Activated T-cell treated with anti-CD3 and anti-CD28 coated beads, Interleukin-2, amount 50 U/mL, for 4 hours (primary cell): ENCODE measurements at regions not wholly inside any gene's neighbourhood (a gene's known extent, or its start where the extent isn't known, plus 50 kb on each side); places are given as distances from the start of the nearest gene placed in this dataset.

Source experiments
- ATAC-seq, 2 donors: fragments of 200-7000 bp; cut with Tn5 transposase; one replicate each; pipeline ENCODE4 v1.10.0; 2021
- DNase-seq: peaks from one replicate; pipeline ENCODE4 v3.0.0-alpha.2; 2020
- H3K27me3 Mint-ChIP-seq: one replicate; pipeline ENCODE4 v1.8.0; 2021; ENCODE audit warnings: low read depth, mixed read lengths
- H3K36me3 Mint-ChIP-seq: one replicate; pipeline ENCODE4 v1.8.0; 2022; ENCODE audit warnings: mixed read lengths; ENCODE audit not compliant: insufficient read depth
- H3K4me1 Mint-ChIP-seq: one replicate; pipeline ENCODE4 v1.8.0; 2021; ENCODE audit warnings: low read depth, mixed read lengths
- H3K4me3 Mint-ChIP-seq: one replicate; pipeline ENCODE4 v1.8.0; 2021; ENCODE audit warnings: mild to moderate bottlenecking, moderate library complexity, mixed read lengths
- H3K9me3 Mint-ChIP-seq: one replicate; pipeline ENCODE4 v1.8.0; 2021; ENCODE audit warnings: mixed read lengths

- Mint-ChIP-seq H3K9me3 (no peaks in the 10 kb centered on the region), H3K27me3 (no peaks in the 10 kb centered on the region), H3K4me1 (no peaks in the 10 kb centered on the region), H3K36me3 (no peaks in the 10 kb centered on the region), H3K4me3 (no peak overlapping the region)
- DNase-seq (no peak), ATAC-seq (no peak)
Measured at GRCh38 chr20:22652681-22653588, 68.6 kb upstream of the FOXA2 start.

- ATAC-seq: no peak
- H3K36me3 Mint-ChIP-seq: no peaks in the 10 kb centered on the region
Measured at GRCh38 chr20:22653658-22654642, 69.6 kb upstream of the FOXA2 start.

GRCh38 chr20:22663528-22664025 is 79.2 kb upstream of the FOXA2 start:
- H3K4me1 Mint-ChIP-seq: no peaks in the 10 kb centered on the region
- peaks cover 3% of the 10 kb centered on the region for H3K9me3 Mint-ChIP-seq
- no peaks in the 10 kb centered on the region for H3K36me3 Mint-ChIP-seq
- ATAC-seq: no peak
- H3K27me3 Mint-ChIP-seq: peaks cover 2% of the 10 kb centered on the region
- no peak overlapping the region for H3K4me3 Mint-ChIP-seq
- DNase-seq: no peak

More at GRCh38 chr20:22653658-22654642, 69.6 kb upstream of the FOXA2 start:
- Mint-ChIP-seq H3K4me1 (no peaks in the 10 kb centered on the region), H3K27me3 (no peaks in the 10 kb centered on the region), H3K4me3 (no peak overlapping the region), H3K9me3 (no peaks in the 10 kb centered on the region)
- no peak for DNase-seq

- DNase-seq (no peak), ATAC-seq (no peak)
- no peak overlapping the region for H3K4me3 Mint-ChIP-seq
- no peaks in the 10 kb centered on the region for H3K36me3 Mint-ChIP-seq
- no peaks in the 10 kb centered on the region for H3K27me3 Mint-ChIP-seq
- H3K4me1 Mint-ChIP-seq: no peaks in the 10 kb centered on the region
- H3K9me3 Mint-ChIP-seq: peaks cover 17% of the 10 kb centered on the region
Measured at GRCh38 chr20:22667198-22667597, 82.8 kb upstream of the FOXA2 start.

GRCh38 chr20:22672191-22672590 is 87.8 kb upstream of the FOXA2 start:
- ATAC-seq: no peak

GRCh38 chr20:22673467-22673866 is 89.1 kb upstream of the FOXA2 start:
- Mint-ChIP-seq H3K4me1 (no peaks in the 10 kb centered on the region), H3K4me3 (no peak overlapping the region), H3K27me3 (no peaks in the 10 kb centered on the region), H3K9me3 (peaks cover 13% of the 10 kb centered on the region), H3K36me3 (no peaks in the 10 kb centered on the region)
- ATAC-seq (no peak), DNase-seq (no peak)

More at GRCh38 chr20:22672191-22672590, 87.8 kb upstream of the FOXA2 start:
- H3K27me3 Mint-ChIP-seq: no peaks in the 10 kb centered on the region
- no peaks in the 10 kb centered on the region for H3K36me3 Mint-ChIP-seq
- H3K4me3 Mint-ChIP-seq: no peak overlapping the region
- H3K9me3 Mint-ChIP-seq: peaks cover 15% of the 10 kb centered on the region
- H3K4me1 Mint-ChIP-seq: no peaks in the 10 kb centered on the region
- no peak for DNase-seq

- Mint-ChIP-seq H3K4me1 (no peaks in the 10 kb centered on the region), H3K9me3 (peaks cover 2% of the 10 kb centered on the region), H3K36me3 (no peaks in the 10 kb centered on the region), H3K27me3 (no peaks in the 10 kb centered on the region), H3K4me3 (no peak overlapping the region)
- DNase-seq (no peak), ATAC-seq (no peak)
Measured at GRCh38 chr20:22675341-22675740, 91.0 kb upstream of the FOXA2 start.

GRCh38 chr20:22678678-22679077 is 94.3 kb upstream of the FOXA2 start:
- no peaks in the 10 kb centered on the region for H3K9me3 Mint-ChIP-seq
- no peak for ATAC-seq
- no peaks in the 10 kb centered on the region for H3K36me3 Mint-ChIP-seq
- no peak overlapping the region for H3K4me3 Mint-ChIP-seq
- no peaks in the 10 kb centered on the region for H3K27me3 Mint-ChIP-seq
- no peaks in the 10 kb centered on the region for H3K4me1 Mint-ChIP-seq
- DNase-seq: no peak

GRCh38 chr20:22679197-22679596 is 94.8 kb upstream of the FOXA2 start:
- no peaks in the 10 kb centered on the region for H3K9me3 Mint-ChIP-seq
- no peaks in the 10 kb centered on the region for H3K4me1 Mint-ChIP-seq
- H3K36me3 Mint-ChIP-seq: no peaks in the 10 kb centered on the region
- H3K27me3 Mint-ChIP-seq: no peaks in the 10 kb centered on the region
- H3K4me3 Mint-ChIP-seq: no peak overlapping the region
- no peak for ATAC-seq
- DNase-seq: no peak

GRCh38 chr20:22680031-22680740 is 95.8 kb upstream of the FOXA2 start:
- ATAC-seq (no peak), DNase-seq (no peak)
- Mint-ChIP-seq H3K27me3 (no peaks in the 10 kb centered on the region), H3K4me3 (no peak overlapping the region), H3K36me3 (no peaks in the 10 kb centered on the region), H3K4me1 (no peaks in the 10 kb centered on the region), H3K9me3 (no peaks in the 10 kb centered on the region)

- Mint-ChIP-seq H3K9me3 (no peaks in the 10 kb centered on the region), H3K27me3 (no peaks in the 10 kb centered on the region), H3K36me3 (no peaks in the 10 kb centered on the region), H3K4me3 (no peak overlapping the region), H3K4me1 (no peaks in the 10 kb centered on the region)
- no peak for DNase-seq
- no peak for ATAC-seq
Measured at GRCh38 chr20:22681591-22682248, 97.3 kb upstream of the FOXA2 start.

- H3K4me3 Mint-ChIP-seq: no peak overlapping the region
- no peak for ATAC-seq
- no peaks in the 10 kb centered on the region for H3K9me3 Mint-ChIP-seq
- no peaks in the 10 kb centered on the region for H3K27me3 Mint-ChIP-seq
- no peak for DNase-seq
- no peaks in the 10 kb centered on the region for H3K36me3 Mint-ChIP-seq
- no peaks in the 10 kb centered on the region for H3K4me1 Mint-ChIP-seq
Measured at GRCh38 chr20:22682381-22682780, 98.0 kb upstream of the FOXA2 start.

GRCh38 chr20:22684072-22684762 is 99.8 kb upstream of the FOXA2 start:
- Mint-ChIP-seq H3K36me3 (no peaks in the 10 kb centered on the region), H3K4me3 (no peak overlapping the region), H3K4me1 (no peaks in the 10 kb centered on the region), H3K9me3 (no peaks in the 10 kb centered on the region), H3K27me3 (no peaks in the 10 kb centered on the region)
- DNase-seq: no peak
- no peak for ATAC-seq
